DMS114 treated with DMSO at 0.1 percent for 48 hours (cell line): ENCODE measurements at regions not wholly inside any gene's neighbourhood (a gene's known extent, or its start where the extent isn't known, plus 50 kb on each side); places are given as distances from the start of the nearest gene placed in this dataset.

Experiments
- DNase-seq: peaks from one replicate; lab custom pipeline; 2025; ENCODE audit not compliant: unreplicated experiment; lab: John Stamatoyannopoulos, UW

GRCh38 chr11:134711588-134711987 lies 299.5 kb upstream of the B3GAT1 start:
- no peak for DNase-seq

GRCh38 chr11:134710861-134711407 lies 298.9 kb upstream of the B3GAT1 start:
- no peak for DNase-seq

- no peak for DNase-seq
These were observed 293.8 kb upstream of the B3GAT1 start for GRCh38 chr11:134705858-134706257.

- no peak for DNase-seq
These were observed 290.8 kb upstream of the B3GAT1 start for GRCh38 chr11:134702827-134703226.

- no peak for DNase-seq
These were observed 289.6 kb upstream of the B3GAT1 start for GRCh38 chr11:134701564-134702165.

GRCh38 chr11:134700101-134700640 lies 288.1 kb upstream of the B3GAT1 start:
- no peak for DNase-seq

GRCh38 chr11:134696455-134696854 lies 284.4 kb upstream of the B3GAT1 start:
- DNase-seq = no peak

- no peak for DNase-seq
These were observed 279.9 kb upstream of the B3GAT1 start for GRCh38 chr11:134691985-134692384.

GRCh38 chr11:134691295-134691873 lies 279.3 kb upstream of the B3GAT1 start:
- no peak for DNase-seq

- DNase-seq = no peak
These were observed 277.8 kb upstream of the B3GAT1 start for GRCh38 chr11:134689886-134690285.

- DNase-seq = no peak
These were observed 275.5 kb upstream of the B3GAT1 start for GRCh38 chr11:134687548-134687947.

- DNase-seq = no peak
These were observed 274.5 kb upstream of the B3GAT1 start for GRCh38 chr11:134686460-134687061.

GRCh38 chr11:134685793-134686380 lies 273.8 kb upstream of the B3GAT1 start:
- DNase-seq = no peak

GRCh38 chr11:134684576-134684975 lies 272.5 kb upstream of the B3GAT1 start:
- DNase-seq = no peak

- DNase-seq = no peak
These were observed 271.8 kb upstream of the B3GAT1 start for GRCh38 chr11:134683860-134684259.

GRCh38 chr11:134682577-134682976 lies 270.5 kb upstream of the B3GAT1 start:
- no peak for DNase-seq

GRCh38 chr11:134679592-134679991 lies 267.6 kb upstream of the B3GAT1 start:
- no peak for DNase-seq

GRCh38 chr11:134678744-134679143 lies 266.7 kb upstream of the B3GAT1 start:
- DNase-seq = no peak

GRCh38 chr11:134677891-134678551 lies 266.0 kb upstream of the B3GAT1 start:
- no peak for DNase-seq

- DNase-seq = no peak
These were observed 265.4 kb upstream of the B3GAT1 start for GRCh38 chr11:134677397-134677822.
